ENCODE measurements at regions not wholly inside any gene's neighbourhood (a gene's known extent, or its start where the extent isn't known, plus 50 kb on each side); places are given as distances from the start of the nearest gene placed in this dataset.

GRCh38 chr3:144496141-144496835 is 524.7 kb downstream of the DIPK2A start:
- Histone ChIP-seq H3K4me3 (no peak overlapping the region), H3K9me3 (no peaks in the 10 kb centered on the region), H3K36me3 (ENCODE audit: low read depth, missing control alignments) (no peaks in the 10 kb centered on the region), H3K4me1 (no peaks in the 10 kb centered on the region), H3K27me3 (no peaks in the 10 kb centered on the region), H3K27ac (no peak overlapping the region)
- TF ChIP-seq POLR2A (IDR thresholded peaks at IDR 0.05): no peak
- TF ChIP-seq, protein P1, sequence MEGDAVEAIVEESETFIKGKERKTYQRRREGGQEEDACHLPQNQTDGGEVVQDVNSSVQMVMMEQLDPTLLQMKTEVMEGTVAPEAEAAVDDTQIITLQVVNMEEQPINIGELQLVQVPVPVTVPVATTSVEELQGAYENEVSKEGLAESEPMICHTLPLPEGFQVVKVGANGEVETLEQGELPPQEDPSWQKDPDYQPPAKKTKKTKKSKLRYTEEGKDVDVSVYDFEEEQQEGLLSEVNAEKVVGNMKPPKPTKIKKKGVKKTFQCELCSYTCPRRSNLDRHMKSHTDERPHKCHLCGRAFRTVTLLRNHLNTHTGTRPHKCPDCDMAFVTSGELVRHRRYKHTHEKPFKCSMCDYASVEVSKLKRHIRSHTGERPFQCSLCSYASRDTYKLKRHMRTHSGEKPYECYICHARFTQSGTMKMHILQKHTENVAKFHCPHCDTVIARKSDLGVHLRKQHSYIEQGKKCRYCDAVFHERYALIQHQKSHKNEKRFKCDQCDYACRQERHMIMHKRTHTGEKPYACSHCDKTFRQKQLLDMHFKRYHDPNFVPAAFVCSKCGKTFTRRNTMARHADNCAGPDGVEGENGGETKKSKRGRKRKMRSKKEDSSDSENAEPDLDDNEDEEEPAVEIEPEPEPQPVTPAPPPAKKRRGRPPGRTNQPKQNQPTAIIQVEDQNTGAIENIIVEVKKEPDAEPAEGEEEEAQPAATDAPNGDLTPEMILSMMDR (IDR thresholded peaks at IDR 0.05): no peak
- DNase-seq: no peak
- intact Hi-C loops (cut with DNase I; ENCODE audit: low total_unique reads): no loop called here
- WGBS, 2 donors: 69 to 83% methylated on average over 4 of the region's 4 CpGs

DNA sequence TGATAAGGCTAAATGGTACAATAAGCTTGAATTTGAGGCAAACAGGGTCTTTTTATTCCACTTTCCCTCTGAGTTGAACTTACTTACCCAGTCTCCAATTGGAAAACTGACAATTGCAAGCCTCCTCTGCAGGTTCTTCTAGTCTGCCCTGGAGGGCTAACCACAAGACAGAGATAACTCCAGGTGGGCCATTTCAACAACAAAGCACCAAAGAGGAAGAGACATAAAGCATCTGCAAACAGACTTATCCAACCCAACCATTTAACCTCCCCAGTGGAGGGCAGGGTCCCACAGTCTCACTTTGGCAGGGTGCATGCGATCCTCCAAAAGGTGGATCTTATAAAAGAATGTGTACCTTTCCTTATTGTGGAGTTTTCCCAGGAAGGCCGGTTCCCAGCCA is 525.8 kb downstream of the DIPK2A start:
- no peak for DNase-seq
- Histone ChIP-seq H3K4me3 (no peak overlapping the region), H3K36me3 (ENCODE audit: low read depth, missing control alignments) (no peaks in the 10 kb centered on the region), H3K27me3 (no peaks in the 10 kb centered on the region), H3K27ac (no peak overlapping the region), H3K9me3 (no peaks in the 10 kb centered on the region), H3K4me1 (no peaks in the 10 kb centered on the region)
- TF ChIP-seq POLR2A (IDR thresholded peaks at IDR 0.05): no peak
- TF ChIP-seq, protein P1 (IDR thresholded peaks at IDR 0.05): no peak
- intact Hi-C loops (cut with DNase I; ENCODE audit: low total_unique reads): no loop called here
- 85 to 100% methylated on average over 2 of the region's 2 CpGs for WGBS, 2 donors

DNA sequence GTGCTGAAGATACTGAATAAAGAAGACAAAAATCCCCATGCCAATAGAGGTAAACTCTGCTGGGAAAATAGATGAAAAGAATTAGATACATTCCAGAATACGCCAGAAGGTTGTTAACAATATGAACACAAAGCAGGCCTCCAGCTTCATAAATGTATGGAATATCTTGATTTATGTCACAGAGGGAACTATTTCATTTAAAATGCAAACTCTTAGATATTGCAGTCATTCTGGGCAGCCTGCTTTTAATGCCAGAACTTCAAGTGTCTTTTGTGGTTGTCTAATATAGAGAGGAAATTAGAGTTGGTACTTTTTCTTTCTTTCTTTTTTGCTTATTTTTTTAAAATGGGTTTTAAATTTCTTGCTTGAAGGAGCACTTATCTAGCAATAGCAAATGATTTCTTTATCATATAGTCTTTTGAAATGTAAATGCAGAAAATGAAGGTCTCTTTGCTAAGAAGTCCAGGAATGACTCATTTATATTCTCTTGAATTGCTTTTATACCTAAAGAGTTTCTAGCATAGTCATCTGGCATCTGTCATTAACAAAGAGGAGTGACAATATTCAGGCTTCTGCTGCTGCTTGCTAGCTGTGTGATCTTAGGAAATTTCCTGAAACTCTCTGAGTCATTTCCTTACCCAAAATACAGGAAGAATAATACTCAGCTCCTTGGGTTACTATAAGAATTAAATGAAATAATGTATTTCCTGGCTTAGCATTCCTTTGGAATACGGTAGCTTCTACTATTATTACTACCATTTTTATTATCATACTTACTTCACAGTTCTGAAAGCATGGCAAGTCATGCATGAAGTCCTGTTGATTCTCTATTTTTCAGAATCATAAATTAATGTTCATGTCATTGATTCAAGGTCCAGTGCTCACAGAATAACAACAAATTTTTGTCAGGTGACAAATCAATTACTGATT is 527.6 kb downstream of the DIPK2A start:
- intact Hi-C loops (cut with DNase I; ENCODE audit: low total_unique reads): no loop called here
- no peak for TF ChIP-seq POLR2A (IDR thresholded peaks at IDR 0.05)
- TF ChIP-seq, protein P1 (IDR thresholded peaks at IDR 0.05): no peak
- Histone ChIP-seq H3K9me3 (no peaks in the 10 kb centered on the region), H3K27ac (no peak overlapping the region), H3K36me3 (ENCODE audit: low read depth, missing control alignments) (no peaks in the 10 kb centered on the region), H3K4me3 (no peak overlapping the region), H3K27me3 (no peaks in the 10 kb centered on the region), H3K4me1 (no peaks in the 10 kb centered on the region)
- WGBS, 2 donors: 41 to 88% methylated on average over 2 of the region's 2 CpGs
- DNase-seq: no peak

DNA sequence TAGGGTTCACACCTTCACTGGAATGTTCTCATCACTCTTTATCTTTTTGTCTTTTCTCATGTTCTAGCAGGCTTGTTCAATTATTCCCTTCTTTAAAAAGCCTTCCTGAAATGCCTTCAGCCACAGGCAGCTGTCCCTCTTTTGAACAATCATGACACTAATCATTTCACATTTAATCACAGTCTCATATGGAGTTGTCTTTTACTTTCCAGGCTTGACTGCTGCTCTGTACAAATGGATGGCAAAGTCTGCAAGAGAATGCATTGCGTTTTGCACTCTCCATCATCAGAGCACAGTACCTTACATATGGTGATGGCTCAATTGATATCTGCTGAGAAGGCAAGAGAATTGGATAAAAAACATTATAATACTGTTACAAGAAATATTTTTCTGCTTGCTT is 529.8 kb downstream of the DIPK2A start:
- Histone ChIP-seq H3K4me1 (no peaks in the 10 kb centered on the region), H3K9me3 (no peaks in the 10 kb centered on the region), H3K27me3 (no peaks in the 10 kb centered on the region), H3K4me3 (no peak overlapping the region), H3K36me3 (ENCODE audit: low read depth, missing control alignments) (no peaks in the 10 kb centered on the region), H3K27ac (no peak overlapping the region)
- TF ChIP-seq POLR2A (IDR thresholded peaks at IDR 0.05): no peak
- TF ChIP-seq, protein P1 (IDR thresholded peaks at IDR 0.05): no peak
- 79 to 90% methylated on average over 1 of the region's 1 CpG for WGBS, 2 donors
- no peak for DNase-seq
- intact Hi-C loops (cut with DNase I; ENCODE audit: low total_unique reads): no loop called here
